ENCODE measurements at regions not wholly inside any gene's neighbourhood (a gene's known extent, or its start where the extent isn't known, plus 50 kb on each side); places are given as distances from the start of the nearest gene placed in this dataset.

GRCh38 chr16:66240088-66240487 lies 126.4 kb upstream of the CDH5 start:
- no peak for TF ChIP-seq POLR2A (IDR thresholded peaks at IDR 0.05)
- TF ChIP-seq, protein P1, sequence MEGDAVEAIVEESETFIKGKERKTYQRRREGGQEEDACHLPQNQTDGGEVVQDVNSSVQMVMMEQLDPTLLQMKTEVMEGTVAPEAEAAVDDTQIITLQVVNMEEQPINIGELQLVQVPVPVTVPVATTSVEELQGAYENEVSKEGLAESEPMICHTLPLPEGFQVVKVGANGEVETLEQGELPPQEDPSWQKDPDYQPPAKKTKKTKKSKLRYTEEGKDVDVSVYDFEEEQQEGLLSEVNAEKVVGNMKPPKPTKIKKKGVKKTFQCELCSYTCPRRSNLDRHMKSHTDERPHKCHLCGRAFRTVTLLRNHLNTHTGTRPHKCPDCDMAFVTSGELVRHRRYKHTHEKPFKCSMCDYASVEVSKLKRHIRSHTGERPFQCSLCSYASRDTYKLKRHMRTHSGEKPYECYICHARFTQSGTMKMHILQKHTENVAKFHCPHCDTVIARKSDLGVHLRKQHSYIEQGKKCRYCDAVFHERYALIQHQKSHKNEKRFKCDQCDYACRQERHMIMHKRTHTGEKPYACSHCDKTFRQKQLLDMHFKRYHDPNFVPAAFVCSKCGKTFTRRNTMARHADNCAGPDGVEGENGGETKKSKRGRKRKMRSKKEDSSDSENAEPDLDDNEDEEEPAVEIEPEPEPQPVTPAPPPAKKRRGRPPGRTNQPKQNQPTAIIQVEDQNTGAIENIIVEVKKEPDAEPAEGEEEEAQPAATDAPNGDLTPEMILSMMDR (IDR thresholded peaks at IDR 0.05): no peak

Data from Peyer's patch (tissue), 4 donors.